A673 (cell line): ENCODE measurements at regions not wholly inside any gene's neighbourhood (a gene's known extent, or its start where the extent isn't known, plus 50 kb on each side); places are given as distances from the start of the nearest gene placed in this dataset.

Source experiments
- BruUV-seq: library from RNA; stranded (reverse); fragments of 400-500 nt; replicated peaks from 2 replicates; lab custom pipeline; 2021; lab: Mats Ljungman, UMichigan
- CTCF ChIA-PET: fragments of 300-600 bp; sonication (Branson Sonifier 250); formaldehyde crosslinking; loops from one replicate; lab custom pipeline; 2022; ENCODE audit warnings: antibody characterized with exemption; lab: Charles Lee
- POLR2A ChIA-PET: fragments of 300-600 bp; sonication (Branson Sonifier 250); formaldehyde crosslinking; loops from one replicate; lab custom pipeline; 2022; ENCODE audit warnings: antibody characterized with exemption; ENCODE audit not compliant: low non-redundant PET; lab: Charles Lee
- DNase-seq: peaks from one replicate; pipeline ENCODE4 v3.0.0-alpha.2; 2015; ENCODE audit warnings: low spot score
- H3K27ac ChIP-seq: fragments of 200-600 bp; sonication (generic); 2 replicates; pipeline ENCODE4 v1.5.1; 2016; ENCODE audit warnings: mixed run types, low read depth, mild to moderate bottlenecking, mixed read lengths, antibody characterized with exemption, low read length; ENCODE audit not compliant: poor library complexity, severe bottlenecking
- H3K27me3 ChIP-seq: fragments of 200-600 bp; sonication (generic); replicated peaks from 2 replicates; pipeline ENCODE4 v1.6.1; 2017; ENCODE audit warnings: mixed run types, low read depth, mild to moderate bottlenecking, mixed read lengths, antibody characterized with exemption, low read length; ENCODE audit not compliant: insufficient read depth, poor library complexity
- H3K36me3 ChIP-seq: fragments of 200-600 bp; sonication (generic); 2 replicates; pipeline ENCODE4 v1.6.1; 2016; ENCODE audit warnings: mixed run types, mild to moderate bottlenecking, mixed read lengths, antibody characterized with exemption, low read length; ENCODE audit not compliant: insufficient read depth, poor library complexity, severe bottlenecking
- H3K4me1 ChIP-seq: fragments of 200-600 bp; sonication (generic); 2 replicates; pipeline ENCODE4 v1.6.1; 2017; ENCODE audit warnings: mixed run types, mild to moderate bottlenecking, mixed read lengths, antibody characterized with exemption, low read length; ENCODE audit not compliant: insufficient read depth, poor library complexity, severe bottlenecking
- H3K4me3 ChIP-seq: fragments of 200-600 bp; sonication (generic); 2 replicates; pipeline ENCODE4 v1.5.1; 2016; ENCODE audit warnings: low read depth, mixed run types, mild to moderate bottlenecking, mixed read lengths, low read length; ENCODE audit not compliant: poor library complexity, severe bottlenecking
- H3K9me3 ChIP-seq: fragments of 200-600 bp; sonication (generic); 2 replicates; pipeline ENCODE4 v1.6.1; 2016; ENCODE audit warnings: mixed run types, low read depth, mild to moderate bottlenecking, mixed read lengths, antibody characterized with exemption, low read length; ENCODE audit not compliant: poor library complexity, severe bottlenecking
- EZH2 ChIP-seq: fragments of 200-600 bp; sonication (generic); IDR thresholded peaks from 2 replicates; pipeline ENCODE4 v1.6.1; 2017; ENCODE audit warnings: borderline replicate concordance, low read depth, mild to moderate bottlenecking, mixed read lengths, antibody characterized with exemption, low read length; ENCODE audit not compliant: poor library complexity, severe bottlenecking
- intact Hi-C: fragments of 100-400 bp; cut with micrococcal nuclease; formaldehyde crosslinking; loops from one replicate; pipeline ENCODE4 v1.10.0; 2022; ENCODE audit not compliant: unreplicated experiment
- TF ChIP-seq, protein P1 (sequence below): fragments of 300-800, 200-600 bp; sonication (generic); conservative IDR thresholded peaks from 2 replicates; pipeline ENCODE4 v1.5.1; 2017; ENCODE audit warnings: low read depth, mild to moderate bottlenecking, antibody characterized with exemption, low read length, moderate library complexity, mixed read lengths

DNA sequence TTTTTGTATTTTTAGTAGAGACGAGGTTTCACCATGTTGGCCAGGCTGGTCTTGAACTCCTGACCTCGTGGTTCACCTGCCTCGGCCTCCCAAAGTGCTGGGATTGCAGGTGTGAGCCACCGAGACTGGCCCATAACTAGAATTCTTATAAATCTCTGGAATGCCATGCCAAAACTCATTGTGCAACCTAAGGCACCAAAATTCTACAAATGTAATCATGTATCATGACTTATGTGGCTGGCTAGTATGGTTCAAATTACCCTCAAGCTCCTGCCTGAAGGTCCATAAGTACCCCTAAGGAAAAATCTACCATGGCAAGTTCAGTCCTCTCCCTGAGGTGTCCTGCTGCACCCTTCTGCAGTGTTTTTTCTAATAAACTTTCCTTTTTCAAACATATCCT is 63.8 kb upstream of the CSF1 start:
- CTCF ChIA-PET, result no interaction called here
- POLR2A ChIA-PET, result no interaction called here
- no peak overlapping the region for H3K4me3 ChIP-seq
- no peak for DNase-seq
- TF ChIP-seq, protein P1, sequence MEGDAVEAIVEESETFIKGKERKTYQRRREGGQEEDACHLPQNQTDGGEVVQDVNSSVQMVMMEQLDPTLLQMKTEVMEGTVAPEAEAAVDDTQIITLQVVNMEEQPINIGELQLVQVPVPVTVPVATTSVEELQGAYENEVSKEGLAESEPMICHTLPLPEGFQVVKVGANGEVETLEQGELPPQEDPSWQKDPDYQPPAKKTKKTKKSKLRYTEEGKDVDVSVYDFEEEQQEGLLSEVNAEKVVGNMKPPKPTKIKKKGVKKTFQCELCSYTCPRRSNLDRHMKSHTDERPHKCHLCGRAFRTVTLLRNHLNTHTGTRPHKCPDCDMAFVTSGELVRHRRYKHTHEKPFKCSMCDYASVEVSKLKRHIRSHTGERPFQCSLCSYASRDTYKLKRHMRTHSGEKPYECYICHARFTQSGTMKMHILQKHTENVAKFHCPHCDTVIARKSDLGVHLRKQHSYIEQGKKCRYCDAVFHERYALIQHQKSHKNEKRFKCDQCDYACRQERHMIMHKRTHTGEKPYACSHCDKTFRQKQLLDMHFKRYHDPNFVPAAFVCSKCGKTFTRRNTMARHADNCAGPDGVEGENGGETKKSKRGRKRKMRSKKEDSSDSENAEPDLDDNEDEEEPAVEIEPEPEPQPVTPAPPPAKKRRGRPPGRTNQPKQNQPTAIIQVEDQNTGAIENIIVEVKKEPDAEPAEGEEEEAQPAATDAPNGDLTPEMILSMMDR, result no peak
- TF ChIP-seq EZH2, result no peak
- H3K4me1 ChIP-seq, result peaks cover 5% of the 10 kb centered on the region
- no peaks in the 10 kb centered on the region for H3K27me3 ChIP-seq
- H3K9me3 ChIP-seq, result no peaks in the 10 kb centered on the region
- no TSS peak for BruUV-seq
- H3K27ac ChIP-seq, result no peak overlapping the region
- H3K36me3 ChIP-seq, result no peaks in the 10 kb centered on the region
- intact Hi-C loops, result no loop called here

DNA sequence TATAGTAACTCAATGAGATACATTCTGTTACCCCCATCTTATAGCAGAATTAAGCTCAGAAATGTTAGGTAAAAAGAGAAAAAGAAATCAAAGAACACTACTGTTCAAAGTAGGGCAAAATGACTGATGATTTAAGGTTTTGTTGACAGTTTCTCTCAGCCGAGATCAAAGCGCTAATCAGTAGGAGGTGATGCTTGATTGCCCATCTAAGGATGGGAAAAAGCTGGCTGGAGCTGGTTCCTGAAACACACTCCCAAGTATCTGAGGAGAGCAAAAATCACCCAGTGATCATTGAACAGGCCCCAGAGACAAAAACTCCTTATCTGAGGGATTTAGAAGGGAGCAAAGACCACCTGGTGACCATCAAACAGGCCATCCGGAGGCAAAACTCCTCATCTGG is 64.5 kb upstream of the CSF1 start:
- no peak for DNase-seq
- Histone ChIP-seq H3K4me3 (no peak overlapping the region), H3K4me1 (peaks cover 5% of the 10 kb centered on the region), H3K27ac (no peak overlapping the region), H3K27me3 (no peaks in the 10 kb centered on the region), H3K36me3 (no peaks in the 10 kb centered on the region), H3K9me3 (no peaks in the 10 kb centered on the region)
- BruUV-seq, result no TSS peak
- intact Hi-C loops, result no loop called here
- CTCF ChIA-PET, result no interaction called here
- POLR2A ChIA-PET, result no interaction called here
- no peak for TF ChIP-seq EZH2
- TF ChIP-seq, protein P1, result no peak

DNA sequence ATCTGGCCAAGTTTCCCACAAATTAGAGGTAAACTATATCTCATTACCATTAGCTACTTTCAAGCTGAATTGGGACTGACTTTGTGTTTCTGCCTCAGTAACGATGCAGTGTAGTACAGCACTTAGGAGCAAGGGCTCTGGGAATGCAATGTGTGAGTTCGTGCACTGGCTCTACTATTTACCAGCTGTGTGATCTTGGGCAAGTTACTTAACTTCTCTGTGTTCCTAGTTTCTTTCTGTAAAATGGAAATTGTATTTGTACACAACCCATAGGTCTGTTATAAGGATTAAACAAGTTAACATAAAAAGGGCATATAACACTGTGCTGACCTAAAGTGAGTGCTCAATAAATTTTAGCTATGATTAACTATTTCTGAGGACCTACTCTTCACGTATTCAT is 65.0 kb upstream of the CSF1 start:
- Histone ChIP-seq H3K4me1 (peaks cover 5% of the 10 kb centered on the region), H3K9me3 (no peaks in the 10 kb centered on the region), H3K27me3 (no peaks in the 10 kb centered on the region), H3K4me3 (no peak overlapping the region), H3K36me3 (no peaks in the 10 kb centered on the region), H3K27ac (no peak overlapping the region)
- DNase-seq, result no peak
- ChIA-PET CTCF (no interaction called here), POLR2A (no interaction called here)
- no TSS peak for BruUV-seq
- intact Hi-C loops, result no loop called here
- TF ChIP-seq, protein P1, result no peak
- no peak for TF ChIP-seq EZH2
